GM18519 (cell line): ENCODE measurements at regions not wholly inside any gene's neighbourhood (a gene's known extent, or its start where the extent isn't known, plus 50 kb on each side); places are given as distances from the start of the nearest gene placed in this dataset.
"Not testable (repeated sequence)": the region's sequence is repeated elsewhere in the genome, so short reads cannot be mapped to it uniquely, and the experiment has no call there.

Source experiments
- ATAC-seq: cut with Tn5 transposase; IDR thresholded peaks from one replicate; pipeline ENCODE4 v1.9.1; 2021; ENCODE audit warnings: mild to moderate bottlenecking, moderate library complexity; ENCODE audit not compliant: unreplicated experiment, low FRiP score

DNA sequence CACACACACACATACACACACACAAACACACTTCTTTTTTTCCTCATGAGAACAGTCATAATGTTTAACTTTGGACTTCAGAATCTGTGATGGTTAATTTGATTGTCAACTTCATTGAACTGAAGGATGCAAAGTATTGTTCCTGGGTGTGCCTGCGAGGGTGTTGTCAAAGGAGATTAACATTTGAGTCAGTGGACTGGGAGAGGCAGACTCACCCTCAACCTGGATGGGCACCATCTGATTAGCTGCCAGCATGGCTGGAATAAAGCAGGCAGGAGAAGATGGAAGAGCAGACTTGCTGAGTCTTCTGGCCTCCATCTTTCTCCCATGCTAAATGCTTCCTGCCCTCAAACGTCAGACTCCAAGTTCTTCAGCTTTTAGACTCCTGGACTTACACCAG is 167.6 kb upstream of the CRBN start:
- not testable (repeated sequence) for ATAC-seq

DNA sequence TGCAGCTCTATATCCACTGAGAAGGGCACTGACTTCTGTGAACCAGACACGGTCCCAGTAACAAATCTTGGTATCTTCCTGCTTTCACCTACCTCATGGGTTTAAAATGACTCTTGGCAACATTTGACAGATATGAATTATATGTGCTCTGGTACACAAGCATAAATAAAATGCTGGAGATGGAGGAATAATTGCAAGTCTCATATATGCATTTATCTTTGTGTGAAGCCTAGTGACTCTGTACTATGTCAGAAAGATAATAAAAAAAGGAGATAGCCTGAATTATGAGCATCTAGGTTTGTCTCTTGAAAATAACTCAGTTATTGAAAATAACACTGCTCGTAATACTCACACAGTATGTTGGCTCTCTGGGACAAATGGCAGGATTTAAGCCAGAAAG is 167.1 kb upstream of the CRBN start:
- no peak for ATAC-seq

DNA sequence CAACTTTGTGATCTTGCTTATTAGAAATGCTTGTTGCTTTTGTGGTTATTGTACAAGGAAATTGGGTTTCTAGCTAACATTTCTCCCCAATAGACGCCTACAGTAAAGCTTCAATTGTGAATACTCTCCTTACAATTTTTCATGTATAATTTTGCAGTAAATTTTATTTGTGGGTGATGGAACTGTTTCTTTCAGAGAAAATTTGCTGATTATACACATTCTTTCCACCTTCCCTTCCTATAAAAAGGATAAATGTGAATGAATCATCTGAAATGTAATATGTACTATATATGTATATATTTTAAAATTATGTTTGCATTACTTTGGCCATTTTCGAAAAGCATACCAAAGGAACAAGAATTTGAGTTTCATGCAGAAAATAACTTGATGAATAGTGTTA is 162.7 kb upstream of the CRBN start:
- ATAC-seq, result no peak

DNA sequence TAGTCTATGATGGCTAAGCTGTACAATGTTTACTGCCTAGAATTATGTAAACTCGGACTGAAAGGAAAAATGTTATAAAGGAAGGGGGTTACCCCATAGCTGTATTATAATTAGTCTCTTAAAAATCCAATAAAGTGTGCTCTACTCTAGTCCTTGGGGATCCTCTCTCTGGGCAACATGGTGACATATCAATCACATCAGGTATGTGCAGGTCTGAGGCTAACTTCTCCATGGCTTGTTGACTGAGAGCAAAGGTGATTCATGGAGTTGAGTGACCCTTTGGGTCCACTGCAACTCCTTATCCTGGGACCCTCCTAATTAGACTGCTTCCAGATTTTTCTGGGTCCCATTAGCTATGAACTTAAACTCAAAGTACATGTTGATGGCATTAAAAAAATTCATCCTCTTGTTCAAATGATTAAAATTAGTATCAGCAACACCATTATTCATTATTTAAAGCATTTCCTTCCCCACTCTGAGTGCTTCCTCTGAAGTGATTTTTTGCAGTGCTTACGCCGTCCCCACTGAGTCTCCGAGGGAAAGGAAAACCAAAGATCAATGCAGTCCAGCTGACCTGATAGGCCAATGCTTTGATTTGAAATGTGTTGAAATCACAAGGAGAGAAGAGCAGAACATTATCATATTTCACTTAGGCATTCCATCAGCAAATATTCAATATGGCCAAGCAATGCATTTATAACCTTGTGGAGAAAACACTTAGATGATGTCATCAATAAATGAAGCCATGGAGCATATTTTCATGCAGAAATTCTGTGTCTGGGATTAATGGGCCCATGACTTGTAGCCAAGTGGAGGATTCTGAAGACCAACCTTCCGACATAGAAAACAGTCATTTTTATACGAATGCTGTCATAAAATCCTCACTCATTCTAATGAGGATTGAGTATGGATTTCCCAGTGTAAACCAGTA is 161.7 kb upstream of the CRBN start:
- no peak for ATAC-seq

DNA sequence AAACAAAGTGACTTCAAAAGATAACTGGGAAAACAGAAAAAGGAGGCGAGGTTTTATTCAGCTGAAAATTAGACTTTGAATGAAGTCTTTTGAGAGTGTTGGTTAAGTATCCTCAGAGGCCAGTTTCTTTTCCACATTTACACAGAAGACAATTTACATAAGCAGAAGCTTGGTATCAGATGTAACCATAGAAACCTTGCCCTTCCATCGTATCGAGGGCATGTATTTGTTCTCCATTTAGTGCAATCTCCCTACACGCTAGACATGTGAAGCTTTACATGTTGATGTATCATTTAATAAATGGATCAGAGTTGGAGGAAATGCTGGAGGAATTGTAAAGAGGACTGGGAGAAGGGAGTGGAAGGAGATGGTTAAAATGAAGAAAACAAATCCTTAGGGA is 161.0 kb upstream of the CRBN start:
- no peak for ATAC-seq

DNA sequence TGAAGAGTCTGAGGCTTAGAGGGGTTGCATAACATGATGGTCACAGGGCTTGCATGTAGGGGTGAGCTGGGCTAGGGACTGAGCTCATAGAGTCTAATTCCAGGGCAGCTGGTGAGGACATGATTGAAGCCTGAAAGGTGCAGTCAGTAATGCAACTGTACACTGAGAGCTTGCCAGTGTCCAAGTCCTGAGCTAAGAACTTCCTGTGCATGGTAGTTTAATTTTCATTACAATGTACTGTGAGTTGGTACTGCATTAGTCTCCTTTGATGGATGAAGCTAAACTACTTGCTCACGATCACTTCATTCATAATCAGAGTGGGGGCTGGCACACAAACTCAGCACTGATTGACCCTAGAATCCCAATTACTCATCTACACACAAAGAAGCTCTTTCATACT is 156.4 kb upstream of the CRBN start:
- ATAC-seq, result no peak

DNA sequence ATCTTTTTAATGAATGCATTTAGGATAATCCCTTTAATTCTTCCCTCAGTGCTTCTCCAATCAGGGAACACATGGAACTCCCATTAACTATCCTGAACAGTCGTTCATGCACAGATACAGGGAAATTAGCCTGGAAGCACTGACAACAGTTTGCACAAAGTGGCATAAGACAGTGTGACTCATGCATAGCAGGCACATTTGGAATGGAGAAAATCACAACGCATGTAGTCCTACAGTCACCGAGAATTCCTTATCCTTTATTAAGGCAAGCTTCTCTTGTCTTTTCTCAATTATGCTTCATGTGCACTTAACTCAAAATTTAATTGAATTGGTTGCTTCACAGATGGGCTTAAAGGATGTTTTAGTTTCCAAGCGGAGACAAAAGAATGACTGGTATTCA is 155.0 kb upstream of the CRBN start:
- ATAC-seq, result no peak

DNA sequence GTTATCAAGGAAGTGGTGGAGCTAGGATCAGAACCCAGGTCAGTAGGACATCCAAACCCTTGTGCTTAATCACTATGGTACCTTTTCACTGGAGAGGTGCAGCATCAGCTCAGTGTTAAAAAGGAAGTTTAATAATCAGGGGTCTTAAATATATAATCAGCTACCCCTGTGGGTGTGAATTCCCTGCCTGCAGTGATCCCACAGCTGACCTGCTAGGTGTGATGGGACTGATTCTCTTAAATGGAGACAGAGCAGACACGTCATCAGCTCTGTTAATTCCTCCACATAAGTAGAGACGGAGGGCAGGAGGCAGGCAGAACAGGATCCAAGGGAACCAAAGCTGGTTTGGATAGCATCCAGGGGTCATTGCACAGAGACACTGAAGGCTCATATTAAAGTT is 154.1 kb upstream of the CRBN start:
- ATAC-seq, result no peak

DNA sequence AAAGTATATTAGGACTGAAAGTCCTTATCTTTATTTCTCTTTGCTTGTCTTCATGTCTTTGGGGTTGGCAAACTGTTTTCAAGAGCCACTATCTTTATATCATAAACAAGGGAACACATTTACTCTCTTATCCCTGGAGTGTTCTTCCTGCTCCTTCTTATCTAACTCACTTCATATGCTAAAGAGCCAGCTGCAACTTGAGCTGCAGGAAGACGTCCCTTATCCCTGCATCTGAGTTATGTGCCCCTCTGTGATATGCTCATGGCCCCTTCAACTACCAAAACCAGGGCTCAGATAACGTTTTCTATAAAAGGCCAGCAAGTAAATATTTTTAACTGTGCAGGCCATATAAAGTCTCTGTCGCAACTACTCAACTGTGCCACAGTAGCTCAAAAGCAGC is 137.0 kb upstream of the CRBN start:
- no peak for ATAC-seq

DNA sequence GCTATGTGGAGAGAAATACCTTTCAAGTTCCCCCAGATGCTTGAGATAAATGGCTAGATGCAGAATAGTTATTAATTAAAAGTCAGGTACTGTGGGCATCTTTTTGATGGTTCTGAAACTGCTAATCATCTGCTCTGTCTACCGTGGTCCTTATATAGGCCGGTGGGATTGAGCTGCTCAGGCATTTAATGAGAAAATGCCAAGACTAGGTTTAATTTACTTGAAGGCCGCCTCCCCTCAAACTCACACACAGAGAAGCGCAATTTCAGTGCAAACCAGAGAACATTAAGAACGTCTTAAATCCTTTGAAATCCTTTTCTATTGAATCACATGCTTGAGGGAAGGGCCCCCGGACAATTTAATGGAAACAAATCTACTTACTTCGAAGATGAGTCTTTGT is 136.4 kb upstream of the CRBN start:
- ATAC-seq, result no peak

DNA sequence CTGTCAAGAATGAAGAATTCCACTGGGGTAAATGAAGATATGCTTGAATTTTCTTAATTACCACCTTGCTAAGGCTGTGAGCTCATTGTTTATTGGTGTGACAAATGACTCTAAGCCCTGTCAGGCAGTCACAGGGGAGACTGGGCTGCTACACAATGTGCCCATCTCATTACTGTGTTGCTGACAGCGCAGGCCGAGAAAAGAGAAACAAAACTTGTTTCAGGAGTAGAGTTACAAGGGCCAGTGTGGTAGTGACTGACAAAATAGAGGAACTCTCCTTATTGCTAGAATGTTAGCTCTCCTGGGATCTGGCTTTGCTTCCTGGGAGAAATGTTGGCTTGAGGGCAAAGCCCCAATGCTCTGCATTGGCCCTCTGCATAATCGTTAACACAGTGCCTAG is 130.4 kb upstream of the CRBN start:
- no peak for ATAC-seq

DNA sequence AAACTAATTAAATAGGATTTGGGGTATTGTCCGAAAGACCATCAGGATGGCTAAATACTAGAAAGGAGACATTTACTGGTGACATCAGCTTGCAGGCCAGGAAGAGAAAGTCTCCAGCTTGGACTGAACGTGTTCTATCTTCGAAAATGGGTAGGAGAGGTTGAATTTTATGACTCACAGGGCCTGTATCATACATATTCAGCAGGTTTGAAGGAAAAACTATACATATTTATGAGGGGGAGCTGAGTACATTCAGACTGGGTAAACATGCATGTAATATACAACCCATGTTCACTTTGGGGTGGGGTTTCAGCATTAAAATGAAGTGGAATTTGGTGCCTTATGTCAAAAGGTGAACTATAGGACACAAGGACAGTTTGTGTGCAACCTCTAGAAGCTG is 129.3 kb upstream of the CRBN start:
- no peak for ATAC-seq

DNA sequence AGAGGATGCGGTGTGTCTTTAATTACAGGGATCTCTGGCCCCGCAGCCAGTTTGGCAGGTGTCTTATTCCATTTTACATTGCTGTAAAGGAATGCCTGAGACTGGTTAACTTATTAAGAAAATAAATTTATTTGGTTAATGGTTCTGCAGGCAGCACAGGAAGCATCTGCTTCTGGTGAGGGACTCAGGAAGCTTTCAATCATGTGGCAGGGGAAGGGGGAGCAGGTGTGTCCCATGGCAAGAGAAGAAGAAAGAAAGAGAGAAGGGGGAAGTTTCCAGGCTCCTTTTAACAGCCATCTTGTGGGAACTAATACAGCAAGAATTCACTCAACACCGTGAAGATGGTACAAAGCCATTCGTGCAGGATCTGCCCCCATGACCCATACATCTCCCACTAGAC is 128.0 kb upstream of the CRBN start:
- ATAC-seq, result no peak

DNA sequence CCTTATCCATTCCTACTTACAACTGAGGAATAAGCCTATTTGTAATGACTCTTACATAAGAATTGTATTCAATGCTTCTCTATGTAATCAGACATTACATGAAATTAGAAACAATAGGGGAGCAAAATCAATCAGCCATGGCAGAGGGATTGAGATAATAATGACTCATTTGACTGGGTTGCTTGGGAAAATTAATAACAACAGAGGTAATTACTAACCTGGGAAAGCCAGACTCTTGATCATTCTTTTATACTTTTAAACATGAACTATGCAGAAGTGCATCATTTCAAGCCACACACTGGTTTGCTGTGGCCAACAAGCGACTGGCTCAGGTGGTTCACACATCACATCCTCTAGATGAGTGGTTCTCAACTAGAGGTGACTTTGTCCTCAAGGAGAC is 126.3 kb upstream of the CRBN start:
- ATAC-seq, result no peak

DNA sequence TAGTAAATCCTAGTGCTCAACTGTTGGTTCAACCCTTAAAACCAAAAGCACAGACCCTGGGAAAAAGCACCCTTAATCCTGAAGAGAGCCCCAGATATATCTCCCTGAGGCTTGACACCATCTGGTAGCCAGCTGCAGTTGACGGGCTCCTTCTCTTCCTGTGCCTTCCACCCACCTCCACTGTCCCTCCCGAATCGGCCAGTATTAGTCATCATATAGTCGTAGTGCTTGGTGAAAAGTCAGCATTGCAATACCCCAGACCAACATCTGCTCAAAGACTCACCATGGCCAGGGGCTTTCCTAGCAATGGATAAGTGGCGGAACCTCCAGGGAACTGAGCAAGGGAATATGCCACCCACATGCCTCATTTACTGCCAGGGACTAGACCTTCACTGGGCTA is 125.6 kb upstream of the CRBN start:
- ATAC-seq, result no peak

DNA sequence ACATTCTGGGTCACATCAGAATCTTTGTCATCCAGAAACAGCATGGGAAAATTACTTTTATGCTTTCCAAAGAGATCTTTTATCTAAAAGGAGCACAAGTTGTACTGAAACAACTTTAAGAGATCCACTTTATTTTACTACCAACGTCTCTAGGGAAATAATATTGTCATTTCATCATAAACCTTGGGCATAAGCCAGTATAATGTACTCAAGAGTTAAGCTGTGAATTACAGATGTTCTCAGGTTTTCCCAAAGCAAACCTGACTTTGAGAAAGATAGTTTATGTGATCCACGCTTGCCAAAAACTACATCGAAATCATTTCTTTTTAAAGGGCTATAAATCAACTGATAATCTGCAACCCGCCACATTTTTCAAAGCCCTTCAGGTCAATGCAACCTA is 124.1 kb upstream of the CRBN start:
- no peak for ATAC-seq

DNA sequence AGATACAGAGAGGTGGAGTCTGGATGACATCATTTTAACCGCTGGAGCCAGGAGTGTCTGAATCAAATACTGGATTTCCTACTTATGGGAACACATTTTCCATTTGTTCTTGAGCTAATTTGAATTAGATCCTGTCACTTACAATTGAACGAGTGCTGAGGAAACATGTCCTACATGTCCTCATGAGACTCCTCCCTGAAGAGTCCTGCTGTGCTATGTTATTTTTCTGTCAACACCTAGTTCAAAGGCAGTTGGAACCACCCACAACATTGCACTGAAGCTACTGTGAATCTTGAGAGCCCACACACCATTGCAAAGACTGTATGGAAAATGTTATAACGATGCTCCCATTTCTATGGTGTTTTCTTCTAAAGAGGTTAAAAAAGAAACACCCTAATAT is 123.5 kb upstream of the CRBN start:
- ATAC-seq, result no peak

DNA sequence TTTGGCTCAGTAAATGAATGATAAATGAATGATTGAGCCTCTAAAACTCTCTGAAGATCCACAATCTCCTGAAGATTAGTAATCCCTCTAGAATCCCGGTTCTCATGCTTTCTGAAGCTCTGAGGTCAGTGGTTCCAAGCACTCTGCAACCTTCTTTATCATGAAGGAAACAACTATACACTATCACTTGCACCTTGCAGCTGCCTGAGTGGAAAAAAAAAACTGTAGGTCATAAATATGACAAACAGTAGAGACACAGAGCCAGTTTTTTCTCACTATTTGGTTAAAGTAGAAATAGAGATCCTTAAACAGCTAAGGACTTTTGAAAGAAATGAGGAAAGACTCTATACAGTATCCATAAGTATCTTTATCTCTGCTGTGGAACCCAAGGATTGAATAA is 122.0 kb upstream of the CRBN start:
- no peak for ATAC-seq

DNA sequence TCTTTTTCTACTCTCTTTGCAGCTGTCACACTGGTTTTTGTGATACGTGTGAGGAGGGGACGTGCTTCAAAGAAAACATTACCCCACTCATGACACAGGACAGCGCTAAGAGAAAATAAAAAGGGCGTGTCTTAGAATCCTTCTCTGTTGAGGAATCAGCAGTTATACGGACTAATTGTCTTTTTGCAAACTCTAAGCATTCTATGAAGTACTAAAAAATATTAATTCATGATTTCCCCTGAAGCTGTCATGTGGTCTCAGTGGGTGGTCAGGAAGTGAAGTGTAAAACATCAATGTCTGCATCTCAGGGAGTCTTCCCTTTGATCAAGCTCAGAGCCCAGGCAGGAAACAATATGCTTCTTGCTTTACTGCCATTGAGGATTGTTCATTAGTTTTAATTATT is 117.5 kb upstream of the CRBN start:
- ATAC-seq, result no peak

DNA sequence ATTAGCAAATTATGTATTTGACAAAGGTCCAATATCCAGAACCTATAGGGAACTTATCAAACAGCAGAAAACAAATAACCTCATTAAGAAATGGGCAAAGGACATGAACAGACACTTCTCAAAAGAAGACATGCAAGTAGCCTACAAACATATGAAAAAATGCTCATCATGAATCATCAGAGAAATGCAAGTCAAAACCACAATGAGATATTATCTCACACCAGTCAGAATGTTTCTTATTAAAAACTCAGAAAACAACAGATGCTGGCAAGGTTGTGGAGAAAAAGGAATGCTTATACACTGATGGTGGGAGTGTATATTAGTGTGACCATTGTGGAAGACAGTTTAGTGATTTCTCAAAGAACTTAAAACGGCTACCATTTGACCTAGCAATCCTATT is 116.1 kb upstream of the CRBN start:
- no peak for ATAC-seq

DNA sequence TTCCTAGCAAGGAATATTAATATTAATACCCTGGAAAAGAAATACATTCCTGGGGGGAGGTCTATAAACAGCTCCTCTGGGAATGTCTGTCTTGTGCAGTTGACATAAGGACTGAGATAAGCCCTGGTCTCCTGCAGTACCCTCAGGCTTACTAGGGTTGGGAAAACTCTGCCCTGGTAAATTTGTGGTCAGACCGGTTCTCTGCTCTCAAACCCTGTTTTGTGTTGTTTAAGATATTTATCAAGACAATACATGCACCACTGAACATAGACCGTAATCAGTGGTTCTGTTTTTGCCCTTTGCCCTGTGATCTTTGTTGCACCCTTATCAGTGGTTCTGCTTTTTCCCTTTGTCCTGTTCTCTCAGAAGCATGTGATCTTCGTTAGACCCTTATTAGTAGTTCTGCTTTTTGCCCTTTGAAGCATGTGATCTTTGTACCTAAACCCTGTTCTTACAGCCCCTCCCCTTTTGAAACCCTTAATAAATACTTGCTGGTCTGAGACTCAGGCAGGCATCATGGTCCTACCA is 112.3 kb upstream of the CRBN start:
- ATAC-seq, result not testable (repeated sequence)

DNA sequence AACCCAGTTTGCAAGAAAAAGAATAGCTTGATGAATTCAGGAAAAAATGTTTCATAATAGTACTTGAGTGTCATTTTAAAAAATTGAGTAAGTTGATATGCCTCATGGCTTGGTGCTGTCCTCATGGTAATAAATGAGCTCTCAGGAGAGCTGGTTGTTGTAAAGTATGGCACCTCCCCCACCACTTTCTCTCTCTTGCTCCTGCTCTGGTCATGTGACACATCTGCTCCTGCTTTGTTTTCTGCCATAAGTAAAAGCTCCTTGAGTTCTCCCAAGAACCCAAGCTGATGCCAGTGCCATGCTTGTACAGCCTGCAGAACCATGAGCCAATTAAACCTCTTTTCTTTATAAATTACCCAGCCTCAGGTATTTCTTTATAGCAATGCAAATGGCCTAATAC is 108.8 kb upstream of the CRBN start:
- no peak for ATAC-seq
